ENCODE measurements at regions not wholly inside any gene's neighbourhood (a gene's known extent, or its start where the extent isn't known, plus 50 kb on each side); places are given as distances from the start of the nearest gene placed in this dataset.

- Histone ChIP-seq H3K27ac (no peak overlapping the region), H3K27me3 (no peaks in the 10 kb centered on the region), H3K4me1 (peaks cover 0 to 11% (median 2%) of the 10 kb centered on the region in 12 donors), H3K9me3 (no peaks in the 10 kb centered on the region), H3K4me3 (no peak overlapping the region), H3K36me3 (no peaks in the 10 kb centered on the region)
- intact Hi-C loops (cut with DNase I): no loop called here
- no peak for ATAC-seq
- TF ChIP-seq POLR2A (IDR thresholded peaks at IDR 0.05): no peak
- TF ChIP-seq CTCF (IDR thresholded peaks at IDR 0.05): no peak
- no peak for DNase-seq
- WGBS, 4 donors: 95 to 98% (median 97%) methylated on average over 2 of the region's 2 CpGs
Measured at GRCh38 chr2:12253167-12253778, 463.5 kb upstream of the TRIB2 start.

GRCh38 chr2:12254280-12254860 is 462.4 kb upstream of the TRIB2 start:
- intact Hi-C loops (cut with DNase I): no loop called here
- no peak for DNase-seq
- Histone ChIP-seq H3K27ac (no peak overlapping the region), H3K27me3 (no peaks in the 10 kb centered on the region), H3K36me3 (no peaks in the 10 kb centered on the region), H3K4me1 (peaks cover 0 to 11% (median 2%) of the 10 kb centered on the region in 12 donors), H3K9me3 (no peaks in the 10 kb centered on the region), H3K4me3 (no peak overlapping the region)
- 70 to 76% (median 72%) methylated on average over 6 of the region's 6 CpGs for WGBS, 4 donors
- TF ChIP-seq CTCF (IDR thresholded peaks at IDR 0.05) (no peak), POLR2A (IDR thresholded peaks at IDR 0.05) (no peak)
- ATAC-seq: no peak

GRCh38 chr2:12256206-12256605 is 460.5 kb upstream of the TRIB2 start:
- Histone ChIP-seq H3K4me3 (no peak overlapping the region), H3K27me3 (no peaks in the 10 kb centered on the region), H3K4me1 (peaks cover 0 to 11% (median 2%) of the 10 kb centered on the region in 12 donors), H3K36me3 (no peaks in the 10 kb centered on the region), H3K27ac (no peak overlapping the region), H3K9me3 (peaks cover 0 to 3% (median 0%) of the 10 kb centered on the region in 12 donors)
- ATAC-seq (no peak), DNase-seq (no peak)
- WGBS, 4 donors: 73 to 78% (median 75%) methylated on average over 2 of the region's 2 CpGs
- no peak for TF ChIP-seq POLR2A (IDR thresholded peaks at IDR 0.05)
- no peak for TF ChIP-seq CTCF (IDR thresholded peaks at IDR 0.05)
- intact Hi-C loops (cut with DNase I): no loop called here

- no peaks in the 10 kb centered on the region for H3K27me3 ChIP-seq
- peaks cover 0 to 21% (median 7%) of the 10 kb centered on the region in 12 donors for H3K4me1 ChIP-seq
- H3K9me3 ChIP-seq: peaks cover 0 to 3% (median 0%) of the 10 kb centered on the region in 12 donors
- ATAC-seq (peak in 2 of 4 donors; percentile 20 to 24), DNase-seq (no peak)
- TF ChIP-seq POLR2A (IDR thresholded peaks at IDR 0.05) (no peak), CTCF (IDR thresholded peaks at IDR 0.05) (no peak)
- no peak overlapping the region for H3K27ac ChIP-seq
- WGBS, 4 donors: 28 to 36% (median 31%) methylated on average over 3 of the region's 3 CpGs
- intact Hi-C loops (cut with DNase I): no loop called here
- H3K4me3 ChIP-seq: no peak overlapping the region
- H3K36me3 ChIP-seq: no peaks in the 10 kb centered on the region
Measured at GRCh38 chr2:12257476-12257875, 459.3 kb upstream of the TRIB2 start.
